SK-N-SH (cell line): ENCODE measurements at regions not wholly inside any gene's neighbourhood (a gene's known extent, or its start where the extent isn't known, plus 50 kb on each side); places are given as distances from the start of the nearest gene placed in this dataset.

Experiments used
- EP300 ChIP-seq, 2 experiments: IDR thresholded peaks; 2 replicates each; pipeline versions ENCODE4 v1.4.0 to v1.6.1; 2012; ENCODE audit warnings: borderline replicate concordance in 1 of 2, low read depth in 1 of 2, low read length in 1 of 2
- EZH2phosphoT487 ChIP-seq: fragments of 200-600 bp; sonication (generic); IDR thresholded peaks from 2 replicates; pipeline ENCODE4 v1.6.1; 2017; ENCODE audit warnings: low read depth, mixed run types, mild to moderate bottlenecking, antibody characterized with exemption, moderate library complexity, borderline replicate concordance
- GATA2 ChIP-seq: sonication (generic); formaldehyde crosslinking; IDR thresholded peaks from 2 replicates; pipeline ENCODE4 v1.5.0; 2020; ENCODE audit warnings: mild to moderate bottlenecking, missing genetic modification reagents
- MEF2A ChIP-seq: IDR thresholded peaks from 2 replicates; pipeline ENCODE4 v1.4.0; 2012; ENCODE audit warnings: low read depth, borderline replicate concordance
- MXI1 ChIP-seq: IDR thresholded peaks from 2 replicates; pipeline ENCODE4 v1.6.1; 2012; ENCODE audit warnings: mild to moderate bottlenecking, low read depth, low read length, improper control_type of control experiment
- POLR2AphosphoS5 ChIP-seq: IDR thresholded peaks from 2 replicates; pipeline ENCODE4 v1.6.1; 2012; ENCODE audit warnings: low read depth, low read length
- RAD21 ChIP-seq: IDR thresholded peaks from 2 replicates; pipeline ENCODE4 v1.6.1; 2012; ENCODE audit warnings: mild to moderate bottlenecking, low read length
- REST ChIP-seq: IDR thresholded peaks from 2 replicates; pipeline ENCODE4 v1.6.1; 2012; ENCODE audit warnings: mild to moderate bottlenecking, low read depth, low read length, moderate library complexity
- RFX5 ChIP-seq: IDR thresholded peaks from 2 replicates; pipeline ENCODE4 v1.6.1; 2012; ENCODE audit warnings: mild to moderate bottlenecking, improper control_type of control experiment, low read length
- TAF1 ChIP-seq: IDR thresholded peaks from 2 replicates; pipeline ENCODE4 v1.6.1; 2012; ENCODE audit warnings: low read depth, mild to moderate bottlenecking, low read length, moderate library complexity, borderline replicate concordance
- TEAD4 ChIP-seq: IDR thresholded peaks from 2 replicates; pipeline ENCODE4 v1.4.0; 2012; ENCODE audit warnings: mild to moderate bottlenecking, borderline replicate concordance; ENCODE audit not compliant: insufficient read depth
- USF2 ChIP-seq: fragments of 150-350 bp; IDR thresholded peaks from 2 replicates; pipeline ENCODE4 v1.6.1; 2017; ENCODE audit warnings: antibody characterized with exemption, low read length, low read depth, borderline replicate concordance
- YY1 ChIP-seq: IDR thresholded peaks from 2 replicates; pipeline ENCODE4 v1.4.0; 2012; ENCODE audit warnings: low read depth, mild to moderate bottlenecking
- TF ChIP-seq, protein P1 (sequence below): fragments of 200-600 bp; sonication (generic); IDR thresholded peaks from 2 replicates; pipeline ENCODE4 v1.6.1; 2017; ENCODE audit warnings: antibody characterized with exemption, mild to moderate bottlenecking, moderate library complexity

GRCh38 chr17:74147056-74147835 is 56.2 kb upstream of the RPL38 start:
- TF ChIP-seq, protein P1, sequence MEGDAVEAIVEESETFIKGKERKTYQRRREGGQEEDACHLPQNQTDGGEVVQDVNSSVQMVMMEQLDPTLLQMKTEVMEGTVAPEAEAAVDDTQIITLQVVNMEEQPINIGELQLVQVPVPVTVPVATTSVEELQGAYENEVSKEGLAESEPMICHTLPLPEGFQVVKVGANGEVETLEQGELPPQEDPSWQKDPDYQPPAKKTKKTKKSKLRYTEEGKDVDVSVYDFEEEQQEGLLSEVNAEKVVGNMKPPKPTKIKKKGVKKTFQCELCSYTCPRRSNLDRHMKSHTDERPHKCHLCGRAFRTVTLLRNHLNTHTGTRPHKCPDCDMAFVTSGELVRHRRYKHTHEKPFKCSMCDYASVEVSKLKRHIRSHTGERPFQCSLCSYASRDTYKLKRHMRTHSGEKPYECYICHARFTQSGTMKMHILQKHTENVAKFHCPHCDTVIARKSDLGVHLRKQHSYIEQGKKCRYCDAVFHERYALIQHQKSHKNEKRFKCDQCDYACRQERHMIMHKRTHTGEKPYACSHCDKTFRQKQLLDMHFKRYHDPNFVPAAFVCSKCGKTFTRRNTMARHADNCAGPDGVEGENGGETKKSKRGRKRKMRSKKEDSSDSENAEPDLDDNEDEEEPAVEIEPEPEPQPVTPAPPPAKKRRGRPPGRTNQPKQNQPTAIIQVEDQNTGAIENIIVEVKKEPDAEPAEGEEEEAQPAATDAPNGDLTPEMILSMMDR, result no peak
- no peak for TF ChIP-seq RFX5
- TF ChIP-seq RAD21, result peak; percentile 28
- peak in 1 of 2 experiments; percentile 82; a peak in 2 of 4 replicates for TF ChIP-seq EP300 (IDR thresholded peaks at IDR 0.05; ENCODE audit: borderline replicate concordance in 1 of 2, low read depth in 1 of 2, low read length in 1 of 2)
- TF ChIP-seq REST, result no peak
- peak; percentile 72 for TF ChIP-seq MXI1
- TF ChIP-seq TEAD4, result no peak
- TF ChIP-seq POLR2AphosphoS5, result no peak
- TF ChIP-seq TAF1, result no peak
- TF ChIP-seq MEF2A, result no peak
- peak; percentile 96 for TF ChIP-seq GATA2 (CRISPR knock-in tag)
- TF ChIP-seq YY1, result no peak
- no peak for TF ChIP-seq EZH2phosphoT487
- no peak for TF ChIP-seq USF2
